B cell (primary cell): ENCODE measurements at regions not wholly inside any gene's neighbourhood (a gene's known extent, or its start where the extent isn't known, plus 50 kb on each side); places are given as distances from the start of the nearest gene placed in this dataset.

Experiments
- ATAC-seq: fragments of 200-7000 bp; cut with Tn5 transposase; one replicate; pipeline ENCODE4 v1.10.0; 2021; ENCODE audit warnings: low read depth, mild to moderate bottlenecking, moderate number of reproducible peaks, moderate library complexity
- CTCF ChIA-PET: fragments of 350-600 bp; sonication (Branson Sonifier 250); formaldehyde crosslinking; loops from one replicate; lab custom pipeline; 2021; ENCODE audit warnings: antibody characterized with exemption, inconsistent platforms; lab: Charles Lee
- POLR2A ChIA-PET: fragments of 350-600 bp; sonication (Branson Sonifier 250); formaldehyde crosslinking; loops from one replicate; lab custom pipeline; 2021; ENCODE audit warnings: antibody characterized with exemption; lab: Charles Lee
- DNase-seq: peaks from one replicate; pipeline ENCODE4 v3.0.0; 2013
- H2AFZ ChIP-seq: 2 replicates; pipeline ENCODE4 v1.6.1; 2012; ENCODE audit warnings: mild to moderate bottlenecking, low read depth, low read length; ENCODE audit not compliant: insufficient read depth, poor library complexity, severe bottlenecking
- H3K27ac ChIP-seq, 2 donors: 1 replicate in 1 of 2; 2 replicates in 1 of 2; pipeline ENCODE4 v1.5.1; 2012 to 2013; ENCODE audit warnings: low read length in 2 of 2, mild to moderate bottlenecking in 2 of 2, moderate library complexity in 1 of 2
- H3K27me3 ChIP-seq, 4 experiments: fragments of 200-600 bp in 1 of 4; sonication (generic) in 1 of 4; replicated peaks in 1 of 4; 1 replicate in 2 of 4; 2 replicates in 2 of 4; pipeline versions ENCODE4 v1.6.1 to v1.7.0; 2013 to 2016; ENCODE audit warnings: low read length in 3 of 4, mild to moderate bottlenecking in 2 of 4, mixed read lengths in 1 of 4, moderate library complexity in 1 of 4; ENCODE audit not compliant: insufficient read depth in 4 of 4, control insufficient read depth in 3 of 4; ENCODE audit errors: control extremely low read depth in 1 of 4
- H3K36me3 ChIP-seq, 2 experiments: replicated peaks in 1 of 2; 1 replicate in 1 of 2; 2 replicates in 1 of 2; pipeline versions ENCODE4 v1.6.1 to v1.7.1; 2013; ENCODE audit warnings: low read length in 1 of 2; ENCODE audit not compliant: insufficient read depth in 2 of 2, control insufficient read depth in 1 of 2; ENCODE audit errors: control extremely low read depth in 1 of 2, extremely low read depth in 1 of 2
- H3K4me1 ChIP-seq, 2 donors: fragments of 200-600 bp in 1 of 2; sonication (generic) in 1 of 2; 1 replicate in 1 of 2; 2 replicates in 1 of 2; pipeline versions ENCODE4 v1.5.1 to v1.6.1; 2013 to 2017; ENCODE audit warnings: low read length in 2 of 2; ENCODE audit not compliant: control insufficient read depth in 2 of 2, insufficient read depth in 2 of 2
- H3K4me2 ChIP-seq: replicated peaks from 2 replicates; pipeline ENCODE3; 2012; ENCODE audit warnings: mild to moderate bottlenecking, low read depth, low read length; ENCODE audit not compliant: poor library complexity, severe bottlenecking
- H3K4me3 ChIP-seq, 5 experiments: fragments of 200-600 bp in 1 of 5; sonication (generic) in 1 of 5; 1 replicate in 3 of 5; 2 replicates in 2 of 5; pipeline versions ENCODE4 v1.5.1 to v1.7.0; 2011 to 2016; ENCODE audit warnings: low read length in 4 of 5, mild to moderate bottlenecking in 4 of 5, low read depth in 2 of 5, control low read depth in 1 of 5, moderate library complexity in 1 of 5; ENCODE audit not compliant: insufficient read depth in 1 of 5; ENCODE audit errors: control extremely low read depth in 1 of 5, extremely low read depth in 1 of 5
- H3K79me2 ChIP-seq: fragments of 200-600 bp; sonication (generic); one replicate; pipeline ENCODE4 v1.6.0; 2016; ENCODE audit warnings: low read length; ENCODE audit not compliant: control insufficient read depth, insufficient read depth
- H3K9ac ChIP-seq: fragments of 200-600 bp; sonication (generic); 2 replicates; pipeline ENCODE4 v1.6.1; 2017; ENCODE audit warnings: mild to moderate bottlenecking, low read length, moderate library complexity
- H3K9me3 ChIP-seq, 3 donors: one replicate each; pipeline versions ENCODE4 v1.6.1 to v1.7.1; 2013; ENCODE audit warnings: low read length in 2 of 3; ENCODE audit not compliant: control insufficient read depth in 2 of 3, insufficient read depth in 1 of 3; ENCODE audit errors: control extremely low read depth in 1 of 3
- H4K20me1 ChIP-seq: 2 replicates; pipeline ENCODE4 v1.6.0; 2012; ENCODE audit warnings: mild to moderate bottlenecking, low read length; ENCODE audit not compliant: insufficient read depth, control insufficient read depth, poor library complexity, severe bottlenecking
- H3K27ac Mint-ChIP-seq: one replicate; pipeline ENCODE4 v1.8.0; 2021; ENCODE audit warnings: mixed read lengths
- H3K27me3 Mint-ChIP-seq: one replicate; pipeline ENCODE4 v1.8.0; 2021; ENCODE audit warnings: mixed read lengths
- H3K4me1 Mint-ChIP-seq: one replicate; pipeline ENCODE4 v1.8.0; 2021; ENCODE audit warnings: mixed read lengths
- H3K4me3 Mint-ChIP-seq: one replicate; pipeline ENCODE4 v1.8.0; 2021; ENCODE audit warnings: mixed read lengths
- H3K9me3 Mint-ChIP-seq: one replicate; pipeline ENCODE4 v1.8.0; 2022; ENCODE audit warnings: mixed read lengths; ENCODE audit not compliant: insufficient read depth
- EZH2 ChIP-seq: IDR thresholded peaks from 2 replicates; pipeline ENCODE4 v1.6.1; 2012; ENCODE audit warnings: borderline replicate concordance, low read depth, mild to moderate bottlenecking, moderate library complexity, low read length; ENCODE audit not compliant: insufficient read depth, poor library complexity, severe bottlenecking
- WGBS: methylation state at CpG from one replicate; pipeline ENCODE4 v1.1.5; 2013; ENCODE audit warnings: missing lambda C conversion rate; ENCODE audit not compliant: insufficient coverage; 5-methylcytosine and 5-hydroxymethylcytosine counted together
- intact Hi-C: fragments of 100-400 bp; cut with micrococcal nuclease; formaldehyde crosslinking; loops from one replicate; pipeline ENCODE4 v1.10.0; 2022
- TF ChIP-seq, protein P1 (sequence below): fragments of 200-600 bp; IDR thresholded peaks from one replicate; pipeline ENCODE4 v1.8.0; 2022; ENCODE audit warnings: antibody characterized with exemption, mild to moderate bottlenecking

DNA sequence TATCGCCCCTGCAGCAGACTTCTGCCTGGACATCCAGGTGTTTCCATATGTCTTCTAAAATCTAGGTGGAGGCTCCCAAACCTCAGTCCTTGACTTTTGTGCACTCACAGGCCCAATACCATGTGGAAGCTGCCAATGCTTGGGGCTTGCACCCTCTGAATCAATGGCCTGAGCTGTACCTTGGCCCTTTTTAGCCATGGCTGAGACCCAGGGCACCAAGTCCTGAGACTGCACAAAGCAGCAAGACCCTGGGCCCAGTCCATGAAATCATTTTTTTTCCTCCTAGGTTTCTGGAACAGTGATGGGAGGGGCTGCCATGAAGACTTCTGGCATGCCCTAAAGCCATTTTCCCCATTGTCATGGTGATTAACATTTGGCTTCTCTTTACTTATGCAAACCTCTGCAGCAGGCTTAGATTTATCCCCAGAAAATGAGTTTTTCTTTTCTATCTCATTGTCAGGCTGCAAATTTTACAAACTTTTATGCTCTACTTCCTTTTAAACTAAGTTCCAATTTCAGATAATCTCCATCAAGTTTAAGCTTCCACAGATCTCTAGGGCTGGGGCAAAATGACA, 1445.8 kb upstream of the FLRT2 start:
- no peak overlapping the region for H3K27ac Mint-ChIP-seq
- intact Hi-C loops = no loop called here
- H3K9me3 Mint-ChIP-seq = peaks cover 15% of the 10 kb centered on the region
- Histone ChIP-seq H4K20me1 (no peaks in the 10 kb centered on the region), H3K4me3 (no peak overlapping the region), H3K4me2 (no peak overlapping the region), H2AFZ (no peak overlapping the region), H3K27me3 (no peaks in the 10 kb centered on the region), H3K9ac (no peak overlapping the region), H3K79me2 (no peaks in the 10 kb centered on the region), H3K4me1 (no peaks in the 10 kb centered on the region), H3K36me3 (no peaks in the 10 kb centered on the region), H3K9me3 (peaks cover 0 to 11% (median 0%) of the 10 kb centered on the region in 3 donors), H3K27ac (no peak overlapping the region)
- no peak for DNase-seq
- 71% methylated on average over 1 of the region's 1 CpG for WGBS
- no peak for ATAC-seq
- ChIA-PET CTCF (no interaction called here), POLR2A (no interaction called here)
- H3K4me1 Mint-ChIP-seq = no peaks in the 10 kb centered on the region
- TF ChIP-seq, protein P1, sequence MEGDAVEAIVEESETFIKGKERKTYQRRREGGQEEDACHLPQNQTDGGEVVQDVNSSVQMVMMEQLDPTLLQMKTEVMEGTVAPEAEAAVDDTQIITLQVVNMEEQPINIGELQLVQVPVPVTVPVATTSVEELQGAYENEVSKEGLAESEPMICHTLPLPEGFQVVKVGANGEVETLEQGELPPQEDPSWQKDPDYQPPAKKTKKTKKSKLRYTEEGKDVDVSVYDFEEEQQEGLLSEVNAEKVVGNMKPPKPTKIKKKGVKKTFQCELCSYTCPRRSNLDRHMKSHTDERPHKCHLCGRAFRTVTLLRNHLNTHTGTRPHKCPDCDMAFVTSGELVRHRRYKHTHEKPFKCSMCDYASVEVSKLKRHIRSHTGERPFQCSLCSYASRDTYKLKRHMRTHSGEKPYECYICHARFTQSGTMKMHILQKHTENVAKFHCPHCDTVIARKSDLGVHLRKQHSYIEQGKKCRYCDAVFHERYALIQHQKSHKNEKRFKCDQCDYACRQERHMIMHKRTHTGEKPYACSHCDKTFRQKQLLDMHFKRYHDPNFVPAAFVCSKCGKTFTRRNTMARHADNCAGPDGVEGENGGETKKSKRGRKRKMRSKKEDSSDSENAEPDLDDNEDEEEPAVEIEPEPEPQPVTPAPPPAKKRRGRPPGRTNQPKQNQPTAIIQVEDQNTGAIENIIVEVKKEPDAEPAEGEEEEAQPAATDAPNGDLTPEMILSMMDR = no peak
- TF ChIP-seq EZH2 = no peak
- no peak overlapping the region for H3K4me3 Mint-ChIP-seq
- no peaks in the 10 kb centered on the region for H3K27me3 Mint-ChIP-seq

DNA sequence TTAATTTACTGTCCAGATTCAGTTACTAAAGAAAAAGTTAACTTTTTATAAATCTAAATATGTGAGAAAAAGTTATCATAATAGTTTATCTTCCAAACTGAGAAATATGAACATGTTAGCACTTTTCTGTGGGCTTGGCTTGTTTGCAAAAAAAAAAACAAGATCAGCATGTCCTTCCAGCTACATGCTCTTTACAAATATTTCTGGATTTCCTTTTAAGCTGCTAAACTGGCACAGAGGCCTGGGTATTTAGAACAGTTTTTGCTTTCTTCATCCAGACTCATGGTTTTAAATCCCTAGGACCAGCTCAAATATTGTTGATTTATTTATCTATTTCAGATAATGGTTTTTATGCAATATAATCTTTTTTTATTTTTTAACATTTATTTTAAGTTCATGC, 1444.5 kb upstream of the FLRT2 start:
- Histone ChIP-seq H3K4me2 (no peak overlapping the region), H3K9me3 (peaks cover 0 to 9% (median 0%) of the 10 kb centered on the region in 3 donors), H3K4me3 (no peak overlapping the region), H4K20me1 (no peaks in the 10 kb centered on the region), H3K27ac (no peak overlapping the region), H3K79me2 (no peaks in the 10 kb centered on the region), H3K36me3 (no peaks in the 10 kb centered on the region), H2AFZ (no peak overlapping the region), H3K4me1 (no peaks in the 10 kb centered on the region), H3K9ac (no peak overlapping the region), H3K27me3 (no peaks in the 10 kb centered on the region)
- Mint-ChIP-seq H3K27me3 (no peaks in the 10 kb centered on the region), H3K9me3 (peaks cover 15% of the 10 kb centered on the region), H3K4me1 (no peaks in the 10 kb centered on the region), H3K27ac (no peak overlapping the region), H3K4me3 (no peak overlapping the region)
- ChIA-PET POLR2A (no interaction called here), CTCF (no interaction called here)
- ATAC-seq (no peak), DNase-seq (no peak)
- TF ChIP-seq, protein P1 = no peak
- no peak for TF ChIP-seq EZH2
- intact Hi-C loops = no loop called here
